DOHH2 (cell line): ENCODE measurements at regions not wholly inside any gene's neighbourhood (a gene's known extent, or its start where the extent isn't known, plus 50 kb on each side); places are given as distances from the start of the nearest gene placed in this dataset.
"Not testable (repeated sequence)": the region's sequence is repeated elsewhere in the genome, so short reads cannot be mapped to it uniquely, and the experiment has no call there.

Experiments
- CTCF ChIP-seq: fragments of 200-600 bp; sonication (generic); IDR thresholded peaks from one replicate; pipeline ENCODE4 v1.5.1; 2014; ENCODE audit warnings: antibody characterized with exemption, mild to moderate bottlenecking, low read depth, low read length; ENCODE audit not compliant: poor library complexity, severe bottlenecking
- EZH2phosphoT487 ChIP-seq: fragments of 200-600 bp; sonication (generic); IDR thresholded peaks from 2 replicates; pipeline ENCODE4 v1.6.1; 2017; ENCODE audit warnings: borderline replicate concordance, mild to moderate bottlenecking, antibody characterized with exemption, low read length, moderate library complexity, mixed read lengths

GRCh38 chrX:63217549-63217948 lies 133.6 kb downstream of the SPIN4 start:
- not testable (repeated sequence) for TF ChIP-seq EZH2phosphoT487, CTCF
